ENCODE measurements at regions not wholly inside any gene's neighbourhood (a gene's known extent, or its start where the extent isn't known, plus 50 kb on each side); places are given as distances from the start of the nearest gene placed in this dataset.

GRCh38 chr18:55794288-55795052, 206.5 kb upstream of the TCF4 start:
- no peak overlapping the region for H3K4me3 ChIP-seq (ENCODE audit: low read length)
- DNase-seq (ENCODE audit: low read depth), result no peak
- no peak for TF ChIP-seq CTCF (IDR thresholded peaks at IDR 0.05; ENCODE audit: insufficient read depth, low read depth, low read length, missing control alignments)

GRCh38 chr18:55790296-55790695, 202.3 kb upstream of the TCF4 start:
- no peak overlapping the region for H3K4me3 ChIP-seq (ENCODE audit: low read length)
- no peak for TF ChIP-seq CTCF (IDR thresholded peaks at IDR 0.05; ENCODE audit: insufficient read depth, low read depth, low read length, missing control alignments)
- DNase-seq (ENCODE audit: low read depth), result peak; percentile 88

- no peak overlapping the region for H3K4me3 ChIP-seq (ENCODE audit: low read length)
- no peak for TF ChIP-seq CTCF (IDR thresholded peaks at IDR 0.05; ENCODE audit: insufficient read depth, low read depth, low read length, missing control alignments)
- DNase-seq (ENCODE audit: low read depth), result no peak
Observed at GRCh38 chr18:55787536-55788073, 199.6 kb upstream of the TCF4 start.

GRCh38 chr18:55786651-55787272, 198.8 kb upstream of the TCF4 start:
- DNase-seq (ENCODE audit: low read depth), result peak; percentile 11
- H3K4me3 ChIP-seq (ENCODE audit: low read length), result no peak overlapping the region
- TF ChIP-seq CTCF (IDR thresholded peaks at IDR 0.05; ENCODE audit: insufficient read depth, low read depth, low read length, missing control alignments), result no peak

GRCh38 chr18:55783921-55784320, 195.9 kb upstream of the TCF4 start:
- no peak for TF ChIP-seq CTCF (IDR thresholded peaks at IDR 0.05; ENCODE audit: insufficient read depth, low read depth, low read length, missing control alignments)
- no peak for DNase-seq (ENCODE audit: low read depth)

GRCh38 chr18:55781481-55781957, 193.5 kb upstream of the TCF4 start:
- TF ChIP-seq CTCF (IDR thresholded peaks at IDR 0.05; ENCODE audit: insufficient read depth, low read depth, low read length, missing control alignments), result peak; percentile 91
- H3K4me3 ChIP-seq (ENCODE audit: low read length), result no peak overlapping the region
- peak; percentile 82 for DNase-seq (ENCODE audit: low read depth)

More at GRCh38 chr18:55783921-55784320, 195.9 kb upstream of the TCF4 start:
- H3K4me3 ChIP-seq (ENCODE audit: low read length), result no peak overlapping the region
